Psoas muscle (tissue), 7 donors: ENCODE measurements at regions not wholly inside any gene's neighbourhood (a gene's known extent, or its start where the extent isn't known, plus 50 kb on each side); places are given as distances from the start of the nearest gene placed in this dataset.

ENCODE experiments used
- ATAC-seq, 4 donors: fragments of 200-7000 bp; cut with Tn5 transposase; one replicate each; pipeline ENCODE4 v1.9.1; 2020; ENCODE audit warnings: moderate library complexity in 3 of 4, mild to moderate bottlenecking in 2 of 4
- DNase-seq, 2 donors: peaks; one replicate each; pipeline ENCODE4 v3.0.0-alpha.2; 2020
- H3K27ac ChIP-seq: fragments of 200-600 bp; one replicate; pipeline ENCODE4 v1.8.0; 2022
- H3K27me3 ChIP-seq, 3 donors: fragments of 200-600 bp in 1 of 3; one replicate each; pipeline versions ENCODE4 v1.6.1 to v1.8.0; 2013 to 2022; ENCODE audit warnings: low read length in 2 of 3, mild to moderate bottlenecking in 2 of 3, moderate library complexity in 1 of 3; ENCODE audit not compliant: insufficient read depth in 3 of 3
- H3K36me3 ChIP-seq, 2 donors: fragments of 200-600 bp in 1 of 2; one replicate each; pipeline versions ENCODE4 v1.6.1 to v1.8.0; 2013 to 2022; ENCODE audit warnings: low read depth in 1 of 2, mild to moderate bottlenecking in 1 of 2, moderate library complexity in 1 of 2; ENCODE audit not compliant: insufficient read depth in 1 of 2
- H3K4me1 ChIP-seq: fragments of 200-600 bp; one replicate; pipeline ENCODE4 v1.8.0; 2022
- H3K4me3 ChIP-seq: fragments of 200-600 bp; one replicate; pipeline ENCODE4 v1.8.0; 2022; ENCODE audit warnings: mild to moderate bottlenecking
- H3K9me3 ChIP-seq: fragments of 200-600 bp; one replicate; pipeline ENCODE4 v1.8.0; 2022
- WGBS, 3 donors: extraction: QIAGEN DNeasy Blood & Tissue Kit; methylation state at CpG; one replicate each; pipeline versions ENCODE4 v1.1.6 to v1.1.7; 2013; 5-methylcytosine and 5-hydroxymethylcytosine counted together
- intact Hi-C, 2 donors: fragments of 100-400 bp; cut with DNase I; formaldehyde crosslinking; loops; one replicate each; pipeline versions ENCODE4 v1.11.0 to v1.14.2; 2022
- TF ChIP-seq, protein P1 (sequence below): fragments of 200-600 bp; IDR thresholded peaks from one replicate; pipeline ENCODE4 v1.8.0; 2022; ENCODE audit warnings: antibody characterized with exemption
- donor health status: healthy with polysubstance abuse.
- donor health status: DM: no; HTN: no; CAD: no; lungs with moderate emphysema.
- donor health status: Bipolar disorder and iron deficiency.
- donor health status: healthy.
- donor health status: DM: yes; HTN: yes; CAD: no.
- donor health status: DM: no; HTN: no; CAD: no.
- donor health status: DM: yes; HTN: yes; CAD: no.

DNA sequence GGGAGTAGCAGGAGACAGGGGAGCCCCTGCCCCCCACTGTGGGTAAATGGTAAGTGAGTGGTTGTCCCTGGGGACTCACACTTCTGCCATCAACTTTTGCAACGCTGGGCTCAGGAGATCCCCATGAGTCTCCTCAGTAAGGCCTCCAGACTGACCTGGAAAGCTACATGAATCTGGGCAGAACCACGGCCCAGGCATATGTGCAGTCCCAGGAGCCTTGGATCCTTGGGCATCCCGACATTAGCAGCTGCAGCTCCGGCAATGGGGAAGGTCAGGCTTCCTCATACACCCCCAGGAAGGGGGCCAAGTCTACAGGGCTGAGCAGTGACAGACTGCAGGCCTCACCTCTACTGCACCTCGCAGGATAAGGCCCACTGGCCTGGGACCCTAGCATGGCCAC, 868.7 kb upstream of the ADGRL4 start:
- Histone ChIP-seq H3K4me1 (no peaks in the 10 kb centered on the region), H3K36me3 (no peaks in the 10 kb centered on the region), H3K27ac (no peak overlapping the region), H3K4me3 (no peak overlapping the region), H3K27me3 (no peaks in the 10 kb centered on the region), H3K9me3 (peaks cover 5% of the 10 kb centered on the region)
- TF ChIP-seq, protein P1, sequence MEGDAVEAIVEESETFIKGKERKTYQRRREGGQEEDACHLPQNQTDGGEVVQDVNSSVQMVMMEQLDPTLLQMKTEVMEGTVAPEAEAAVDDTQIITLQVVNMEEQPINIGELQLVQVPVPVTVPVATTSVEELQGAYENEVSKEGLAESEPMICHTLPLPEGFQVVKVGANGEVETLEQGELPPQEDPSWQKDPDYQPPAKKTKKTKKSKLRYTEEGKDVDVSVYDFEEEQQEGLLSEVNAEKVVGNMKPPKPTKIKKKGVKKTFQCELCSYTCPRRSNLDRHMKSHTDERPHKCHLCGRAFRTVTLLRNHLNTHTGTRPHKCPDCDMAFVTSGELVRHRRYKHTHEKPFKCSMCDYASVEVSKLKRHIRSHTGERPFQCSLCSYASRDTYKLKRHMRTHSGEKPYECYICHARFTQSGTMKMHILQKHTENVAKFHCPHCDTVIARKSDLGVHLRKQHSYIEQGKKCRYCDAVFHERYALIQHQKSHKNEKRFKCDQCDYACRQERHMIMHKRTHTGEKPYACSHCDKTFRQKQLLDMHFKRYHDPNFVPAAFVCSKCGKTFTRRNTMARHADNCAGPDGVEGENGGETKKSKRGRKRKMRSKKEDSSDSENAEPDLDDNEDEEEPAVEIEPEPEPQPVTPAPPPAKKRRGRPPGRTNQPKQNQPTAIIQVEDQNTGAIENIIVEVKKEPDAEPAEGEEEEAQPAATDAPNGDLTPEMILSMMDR, result no peak
- DNase-seq (no peak), ATAC-seq (no peak)
- 77 to 88% (median 88%) methylated on average over 5 of the region's 5 CpGs for WGBS, 3 donors
- intact Hi-C loops, result no loop called here

DNA sequence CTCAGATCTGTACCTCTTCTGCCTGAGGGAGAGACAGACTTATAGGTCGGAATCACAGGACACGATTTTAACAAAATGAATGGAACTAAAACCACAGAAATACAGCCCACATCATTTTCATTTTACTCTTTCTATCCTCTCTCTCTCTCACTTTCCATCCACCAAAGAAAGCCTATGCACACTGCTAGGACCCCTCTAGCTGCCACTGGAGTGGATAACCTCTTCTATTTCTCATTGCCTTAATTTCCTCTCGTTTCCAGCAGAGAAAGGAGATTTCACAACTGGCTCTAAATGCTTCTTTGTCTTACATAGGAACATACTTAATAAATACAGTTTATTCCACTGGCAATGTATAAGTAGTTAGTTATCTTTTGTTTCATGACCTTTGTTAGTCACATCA, 867.8 kb upstream of the ADGRL4 start:
- intact Hi-C loops, result no loop called here
- Histone ChIP-seq H3K27ac (no peak overlapping the region), H3K4me1 (no peaks in the 10 kb centered on the region), H3K27me3 (no peaks in the 10 kb centered on the region), H3K36me3 (no peaks in the 10 kb centered on the region), H3K4me3 (no peak overlapping the region), H3K9me3 (peaks cover 5% of the 10 kb centered on the region)
- WGBS, 3 donors, result 81 to 86% (median 84%) methylated on average over 3 of the region's 3 CpGs
- no peak for ATAC-seq
- no peak for DNase-seq
- TF ChIP-seq, protein P1, result no peak

DNA sequence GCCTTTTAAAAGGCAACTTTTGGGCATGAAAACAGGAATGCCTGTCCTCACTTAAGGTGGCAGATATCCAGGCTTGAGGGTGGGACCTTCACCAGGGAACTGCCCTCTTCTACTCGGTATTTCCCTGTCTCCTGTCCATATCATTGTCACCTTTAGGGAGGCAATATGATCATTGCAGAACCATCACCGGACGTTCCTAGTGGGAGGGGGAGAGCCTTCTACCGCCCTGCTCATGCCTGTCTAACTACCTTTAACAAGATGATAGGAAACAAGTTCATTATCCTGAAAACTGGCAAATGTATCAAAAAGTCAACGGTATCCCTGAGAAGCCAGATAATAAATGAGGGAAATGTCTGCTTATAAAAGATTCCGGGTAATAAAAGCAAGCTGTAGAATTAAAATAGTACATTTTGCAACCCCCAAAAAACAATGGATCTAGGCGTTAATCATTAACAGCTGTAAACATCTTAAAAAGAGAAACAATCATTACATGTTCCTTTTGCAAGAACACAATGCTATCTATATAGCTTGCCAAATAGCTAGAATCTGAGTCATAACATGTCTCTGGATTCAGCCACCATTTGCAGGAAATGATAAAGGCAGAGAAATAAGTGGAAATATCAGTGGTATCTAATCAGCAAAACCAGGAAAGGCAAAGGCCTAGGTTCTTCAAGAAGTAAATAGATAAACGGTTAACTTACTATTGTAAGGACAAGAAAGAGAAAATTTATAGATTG, 852.9 kb upstream of the ADGRL4 start:
- DNase-seq (no peak), ATAC-seq (no peak)
- Histone ChIP-seq H3K9me3 (no peaks in the 10 kb centered on the region), H3K4me3 (no peak overlapping the region), H3K36me3 (no peaks in the 10 kb centered on the region), H3K27ac (no peak overlapping the region), H3K4me1 (no peaks in the 10 kb centered on the region), H3K27me3 (no peaks in the 10 kb centered on the region)
- WGBS, 3 donors, result 82 to 88% (median 85%) methylated on average over 8 of the region's 8 CpGs
- TF ChIP-seq, protein P1, result no peak
- intact Hi-C loops, result no loop called here

DNA sequence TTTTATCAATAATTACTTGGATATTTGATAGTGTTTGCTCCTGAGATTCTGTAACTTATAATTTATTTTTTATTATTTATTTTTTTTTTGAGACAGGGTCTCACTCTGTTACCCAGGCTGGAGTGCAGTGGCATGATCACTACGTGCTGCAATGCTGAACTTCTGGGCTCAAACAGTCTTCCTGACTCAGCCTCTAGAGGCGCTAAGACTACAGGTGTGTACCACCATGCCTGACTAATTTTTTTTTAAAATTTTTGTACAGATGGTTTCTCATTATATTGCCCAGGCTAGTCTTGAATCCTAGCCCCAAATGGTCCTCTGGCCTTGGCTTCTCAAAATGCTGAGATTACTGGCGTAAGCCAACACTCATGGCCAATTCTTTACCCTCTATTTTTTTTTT, 845.5 kb upstream of the ADGRL4 start:
- no peak for DNase-seq
- WGBS, 3 donors, result 73 to 90% (median 86%) methylated on average over 3 of the region's 3 CpGs
- Histone ChIP-seq H3K27ac (no peak overlapping the region), H3K27me3 (no peaks in the 10 kb centered on the region), H3K4me1 (no peaks in the 10 kb centered on the region), H3K9me3 (no peaks in the 10 kb centered on the region), H3K36me3 (no peaks in the 10 kb centered on the region), H3K4me3 (no peak overlapping the region)
- TF ChIP-seq, protein P1, result no peak
- intact Hi-C loops, result no loop called here
- ATAC-seq, result no peak

DNA sequence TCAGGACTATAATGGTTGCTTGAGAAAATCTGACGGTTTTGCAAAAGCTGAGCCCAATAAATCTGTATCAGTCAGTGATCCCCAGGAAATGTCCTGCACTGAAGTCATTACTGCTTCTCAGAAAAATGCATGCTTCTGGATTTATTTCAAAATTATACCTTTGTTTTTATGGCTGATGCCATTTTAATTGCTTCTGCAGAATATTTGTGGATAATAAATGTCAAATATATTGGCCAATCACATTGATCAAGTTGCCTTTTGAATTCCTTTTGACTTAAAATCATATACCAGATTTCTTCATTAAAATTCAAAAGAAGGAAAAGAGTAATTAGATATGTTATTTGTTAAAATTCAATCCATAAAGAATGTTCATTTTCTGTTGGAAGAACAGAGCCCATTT, 842.9 kb upstream of the ADGRL4 start:
- no peak for DNase-seq

More for the DNA sequence above, 842.9 kb upstream of the ADGRL4 start:
- H3K4me3 ChIP-seq, result no peak overlapping the region
- no peak overlapping the region for H3K27ac ChIP-seq
- H3K4me1 ChIP-seq, result no peaks in the 10 kb centered on the region
- H3K36me3 ChIP-seq, result no peaks in the 10 kb centered on the region
- ATAC-seq, result no peak
- H3K27me3 ChIP-seq, result no peaks in the 10 kb centered on the region
- TF ChIP-seq, protein P1, result no peak
- H3K9me3 ChIP-seq, result no peaks in the 10 kb centered on the region
- intact Hi-C loops, result no loop called here
- WGBS, 3 donors, result 84 to 87% (median 84%) methylated on average over 1 of the region's 1 CpG
